ENCODE measurements at regions not wholly inside any gene's neighbourhood (a gene's known extent, or its start where the extent isn't known, plus 50 kb on each side); places are given as distances from the start of the nearest gene placed in this dataset.

GRCh38 chr2:134075204-134075603 lies 178.7 kb upstream of the MGAT5 start:
- TF ChIP-seq REST (IDR thresholded peaks at IDR 0.05; ENCODE audit: low read depth, low read length) (no peak), MXI1 (IDR thresholded peaks at IDR 0.05; ENCODE audit: low read depth, low read length) (no peak), CTCF (IDR thresholded peaks at IDR 0.05) (no peak), USF2 (IDR thresholded peaks at IDR 0.05; ENCODE audit: borderline replicate concordance, low read depth, low read length) (no peak), GATA2 (CRISPR knock-in tag; IDR thresholded peaks at IDR 0.05) (no peak), MAX (IDR thresholded peaks at IDR 0.05; ENCODE audit: low read depth) (no peak), RAD21 (IDR thresholded peaks at IDR 0.05; ENCODE audit: low read length) (no peak)
